HG03135 (cell line): ENCODE measurements at regions not wholly inside any gene's neighbourhood (a gene's known extent, or its start where the extent isn't known, plus 50 kb on each side); places are given as distances from the start of the nearest gene placed in this dataset.
"Not testable (repeated sequence)": the region's sequence is repeated elsewhere in the genome, so short reads cannot be mapped to it uniquely, and the experiment has no call there.

Source experiments
- ATAC-seq: cut with Tn5 transposase; IDR thresholded peaks from one replicate; pipeline ENCODE4 v1.9.1; 2021; ENCODE audit warnings: mild to moderate bottlenecking, moderate library complexity; ENCODE audit not compliant: unreplicated experiment

- no peak for ATAC-seq
These were observed 51.8 kb upstream of the AGR3 start for GRCh38 chr7:16933296-16934279.

- ATAC-seq: no peak
These were observed 53.0 kb upstream of the AGR3 start for GRCh38 chr7:16934722-16935340.

- ATAC-seq: no peak
These were observed 53.6 kb upstream of the AGR3 start for GRCh38 chr7:16935341-16935735.

GRCh38 chr7:16936626-16937422 is 55.0 kb upstream of the AGR3 start:
- no peak for ATAC-seq

GRCh38 chr7:16939161-16939560 is 57.4 kb upstream of the AGR3 start:
- ATAC-seq: no peak

GRCh38 chr7:16940776-16941175 is 59.0 kb upstream of the AGR3 start:
- ATAC-seq: no peak

GRCh38 chr7:16942929-16943509 is 61.2 kb upstream of the AGR3 start:
- no peak for ATAC-seq

- ATAC-seq: no peak
These were observed 63.2 kb upstream of the AGR3 start for GRCh38 chr7:16944936-16945335.

- no peak for ATAC-seq
These were observed 63.6 kb upstream of the AGR3 start for GRCh38 chr7:16945372-16945771.

GRCh38 chr7:16948110-16948509 is 66.3 kb upstream of the AGR3 start:
- ATAC-seq: not testable (repeated sequence)

- no peak for ATAC-seq
These were observed 69.8 kb upstream of the AGR3 start for GRCh38 chr7:16951483-16952080.

- ATAC-seq: no peak
These were observed 72.5 kb upstream of the AGR3 start for GRCh38 chr7:16954321-16954720.

- no peak for ATAC-seq
These were observed 76.9 kb upstream of the AGR3 start for GRCh38 chr7:16958724-16959123.

GRCh38 chr7:16960337-16960965 is 78.7 kb upstream of the AGR3 start:
- ATAC-seq: no peak

- no peak for ATAC-seq
These were observed 79.9 kb upstream of the AGR3 start for GRCh38 chr7:16961641-16962040.

GRCh38 chr7:16963044-16963443 is 81.3 kb upstream of the AGR3 start:
- ATAC-seq: no peak

GRCh38 chr7:16965697-16966096 is 83.9 kb upstream of the AGR3 start:
- not testable (repeated sequence) for ATAC-seq

- ATAC-seq: no peak
These were observed 85.6 kb upstream of the AGR3 start for GRCh38 chr7:16967300-16967811.

GRCh38 chr7:16970732-16971482 is 89.1 kb upstream of the AGR3 start:
- ATAC-seq: no peak
